ENCODE measurements at regions not wholly inside any gene's neighbourhood (a gene's known extent, or its start where the extent isn't known, plus 50 kb on each side); places are given as distances from the start of the nearest gene placed in this dataset.
"Not testable (repeated sequence)": the region's sequence is repeated elsewhere in the genome, so short reads cannot be mapped to it uniquely, and the experiment has no call there.

DNA sequence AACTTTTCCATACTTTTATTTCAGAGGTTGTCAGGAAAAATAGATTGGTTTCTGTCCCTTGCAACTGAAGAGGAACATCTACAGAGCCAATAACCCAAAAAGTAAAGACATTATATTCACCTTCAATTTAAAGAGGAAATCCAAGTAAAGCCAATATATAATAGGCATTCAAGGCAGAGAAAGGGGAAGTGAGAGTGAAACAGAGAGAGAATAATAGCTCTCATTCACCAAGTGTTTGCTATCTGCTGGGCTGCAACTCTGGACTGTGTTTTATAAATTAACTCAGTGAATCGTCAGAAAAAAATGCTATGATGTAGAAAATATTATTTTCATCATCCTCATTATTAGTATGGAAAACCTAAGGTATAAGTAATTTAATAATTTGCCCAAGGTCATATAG lies 448.5 kb downstream of the TRAM1L1 start:
- no peak overlapping the region for H3K27ac ChIP-seq
- H3K36me3 ChIP-seq = no peaks in the 10 kb centered on the region
- H3K9me3 ChIP-seq = no peaks in the 10 kb centered on the region
- no peak overlapping the region for H3K4me3 ChIP-seq
- TF ChIP-seq POLR2A (IDR thresholded peaks at IDR 0.05) (no peak), EP300 (IDR thresholded peaks at IDR 0.05) (no peak)
- TF ChIP-seq, protein P1, sequence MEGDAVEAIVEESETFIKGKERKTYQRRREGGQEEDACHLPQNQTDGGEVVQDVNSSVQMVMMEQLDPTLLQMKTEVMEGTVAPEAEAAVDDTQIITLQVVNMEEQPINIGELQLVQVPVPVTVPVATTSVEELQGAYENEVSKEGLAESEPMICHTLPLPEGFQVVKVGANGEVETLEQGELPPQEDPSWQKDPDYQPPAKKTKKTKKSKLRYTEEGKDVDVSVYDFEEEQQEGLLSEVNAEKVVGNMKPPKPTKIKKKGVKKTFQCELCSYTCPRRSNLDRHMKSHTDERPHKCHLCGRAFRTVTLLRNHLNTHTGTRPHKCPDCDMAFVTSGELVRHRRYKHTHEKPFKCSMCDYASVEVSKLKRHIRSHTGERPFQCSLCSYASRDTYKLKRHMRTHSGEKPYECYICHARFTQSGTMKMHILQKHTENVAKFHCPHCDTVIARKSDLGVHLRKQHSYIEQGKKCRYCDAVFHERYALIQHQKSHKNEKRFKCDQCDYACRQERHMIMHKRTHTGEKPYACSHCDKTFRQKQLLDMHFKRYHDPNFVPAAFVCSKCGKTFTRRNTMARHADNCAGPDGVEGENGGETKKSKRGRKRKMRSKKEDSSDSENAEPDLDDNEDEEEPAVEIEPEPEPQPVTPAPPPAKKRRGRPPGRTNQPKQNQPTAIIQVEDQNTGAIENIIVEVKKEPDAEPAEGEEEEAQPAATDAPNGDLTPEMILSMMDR (IDR thresholded peaks at IDR 0.05) = no peak
- H3K4me1 ChIP-seq = no peaks in the 10 kb centered on the region
- no peaks in the 10 kb centered on the region for H3K27me3 ChIP-seq
- WGBS, 2 donors = 8 to 27% methylated on average over 1 of the region's 1 CpG
- no peak for DNase-seq (ENCODE audit: low spot score in 2 of 2)

DNA sequence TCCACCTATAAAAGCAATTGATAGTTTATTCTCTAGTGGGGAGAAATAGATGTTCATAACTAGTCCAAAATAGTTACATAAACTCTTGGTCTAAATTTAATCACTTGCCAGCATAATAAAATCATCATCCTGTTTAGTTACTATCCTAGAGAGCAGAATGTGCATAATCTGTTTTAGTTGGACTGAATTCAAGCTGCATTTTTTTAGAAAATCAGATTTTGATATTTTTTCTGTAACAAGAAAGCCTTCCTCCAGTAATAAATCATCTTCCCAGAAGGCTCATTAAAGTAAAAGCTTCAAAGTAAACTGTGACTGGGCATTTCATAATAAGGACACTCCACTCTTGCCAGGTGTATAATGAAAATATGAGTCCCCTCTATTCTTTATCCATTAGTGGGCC lies 453.1 kb downstream of the TRAM1L1 start:
- H3K9me3 ChIP-seq = no peaks in the 10 kb centered on the region
- H3K4me1 ChIP-seq = no peaks in the 10 kb centered on the region
- H3K27ac ChIP-seq = no peak overlapping the region
- no peaks in the 10 kb centered on the region for H3K27me3 ChIP-seq
- no peaks in the 10 kb centered on the region for H3K36me3 ChIP-seq
- TF ChIP-seq EP300 (IDR thresholded peaks at IDR 0.05) (no peak), POLR2A (IDR thresholded peaks at IDR 0.05) (no peak)
- TF ChIP-seq, protein P1 (IDR thresholded peaks at IDR 0.05) = no peak
- no peak overlapping the region for H3K4me3 ChIP-seq
- no peak for DNase-seq (ENCODE audit: low spot score in 2 of 2)

DNA sequence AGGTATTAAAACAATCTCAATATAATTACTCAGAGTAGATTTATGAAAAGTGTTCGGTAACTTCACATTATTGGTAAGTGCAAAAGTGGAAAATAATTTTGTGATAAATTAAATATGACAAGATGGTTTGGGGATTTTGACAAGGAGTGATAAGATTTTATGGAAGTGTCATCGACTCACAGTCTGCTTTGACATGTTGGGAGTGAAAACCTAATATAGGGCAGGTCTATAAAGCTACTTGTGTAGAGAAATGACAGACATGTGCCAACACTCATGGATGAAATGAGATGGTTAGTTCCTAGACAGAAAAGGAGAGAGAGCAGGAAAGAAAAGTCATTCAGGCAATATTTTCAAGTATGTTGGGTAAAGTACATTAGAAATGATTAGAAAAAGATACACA lies 456.8 kb downstream of the TRAM1L1 start:
- WGBS, 2 donors = 92 to 97% methylated on average over 2 of the region's 2 CpGs
- no peaks in the 10 kb centered on the region for H3K4me1 ChIP-seq
- H3K36me3 ChIP-seq = no peaks in the 10 kb centered on the region
- DNase-seq (ENCODE audit: low spot score in 2 of 2) = no peak
- no peak overlapping the region for H3K4me3 ChIP-seq
- H3K27ac ChIP-seq = no peak overlapping the region
- H3K9me3 ChIP-seq = no peaks in the 10 kb centered on the region
- H3K27me3 ChIP-seq = no peaks in the 10 kb centered on the region
- TF ChIP-seq, protein P1 (IDR thresholded peaks at IDR 0.05) = no peak
- TF ChIP-seq POLR2A (IDR thresholded peaks at IDR 0.05) (no peak), EP300 (IDR thresholded peaks at IDR 0.05) (no peak)

DNA sequence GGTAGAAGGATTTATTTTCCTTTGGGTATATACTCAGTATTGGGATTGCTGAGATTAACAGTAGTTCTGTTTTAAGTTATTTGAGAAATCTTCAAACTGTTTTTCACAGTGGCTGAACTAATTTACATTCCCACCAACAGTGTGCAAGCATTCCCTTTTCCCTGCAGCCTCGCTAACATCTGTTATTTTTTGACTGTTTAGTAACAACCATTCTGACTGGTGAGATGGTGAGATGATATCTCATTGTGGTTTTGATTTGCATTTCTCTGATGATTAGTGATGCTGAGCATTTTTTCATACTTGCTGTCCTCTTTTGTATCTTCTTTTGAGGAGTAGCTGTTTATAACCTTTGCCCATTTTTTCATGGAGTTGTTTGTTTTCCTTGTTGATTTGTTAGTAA lies 457.8 kb downstream of the TRAM1L1 start:
- Histone ChIP-seq H3K27ac (no peak overlapping the region), H3K9me3 (no peaks in the 10 kb centered on the region), H3K27me3 (no peaks in the 10 kb centered on the region), H3K36me3 (no peaks in the 10 kb centered on the region), H3K4me1 (no peaks in the 10 kb centered on the region), H3K4me3 (no peak overlapping the region)
- DNase-seq (ENCODE audit: low spot score in 2 of 2) = no peak
- TF ChIP-seq POLR2A (IDR thresholded peaks at IDR 0.05) (no peak), EP300 (IDR thresholded peaks at IDR 0.05) (no peak)
- TF ChIP-seq, protein P1 (IDR thresholded peaks at IDR 0.05) = no peak
- 42 to 50% methylated on average over 1 of the region's 1 CpG for WGBS, 2 donors

DNA sequence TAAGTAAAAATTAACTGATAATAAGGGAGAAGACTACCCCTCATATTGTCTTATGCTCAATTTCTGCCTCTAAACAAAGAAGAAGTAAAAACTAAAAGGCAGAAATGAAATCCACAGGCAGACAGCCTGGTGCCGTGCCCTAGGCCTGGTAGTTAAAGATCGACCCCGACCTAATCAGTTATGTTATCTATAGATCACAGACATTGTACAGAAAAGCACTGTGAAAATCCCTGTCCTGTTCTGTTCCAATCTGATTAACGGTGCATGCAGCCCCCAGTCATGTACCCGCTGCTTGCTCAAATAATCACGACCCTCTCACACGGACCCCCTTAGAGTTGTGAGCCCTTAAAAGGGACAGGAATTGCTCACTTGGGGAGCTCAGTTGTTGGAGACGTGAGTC lies 465.9 kb downstream of the TRAM1L1 start:
- WGBS, 2 donors = 41 to 43% methylated on average over 8 of the region's 8 CpGs

DNA sequence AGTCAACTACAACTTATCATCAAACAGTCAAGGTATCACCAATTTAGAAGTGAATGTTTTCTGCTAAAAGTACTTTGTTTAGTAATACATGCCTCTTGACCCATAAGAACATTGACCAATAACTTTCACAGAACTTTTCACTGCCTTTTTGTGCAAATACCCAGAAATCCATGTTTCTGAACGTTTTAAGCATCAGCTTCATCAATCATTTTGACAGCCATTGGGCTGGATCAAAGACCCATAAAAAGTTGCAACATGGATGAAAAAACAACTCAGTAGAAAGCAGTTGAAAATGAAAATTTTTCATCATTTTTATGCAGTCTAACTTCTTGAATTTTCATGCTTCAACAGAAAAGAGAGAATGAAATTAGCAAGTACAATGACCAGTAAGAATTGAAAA lies 466.7 kb downstream of the TRAM1L1 start:
- 11 to 18% methylated on average over 1 of the region's 1 CpG for WGBS, 2 donors
- H3K4me1 ChIP-seq = no peaks in the 10 kb centered on the region
- DNase-seq (ENCODE audit: low spot score in 2 of 2) = no peak
- no peak overlapping the region for H3K4me3 ChIP-seq
- no peak overlapping the region for H3K27ac ChIP-seq
- TF ChIP-seq, protein P1 (IDR thresholded peaks at IDR 0.05) = no peak
- no peak for TF ChIP-seq POLR2A (IDR thresholded peaks at IDR 0.05)
- no peaks in the 10 kb centered on the region for H3K9me3 ChIP-seq
- H3K36me3 ChIP-seq = no peaks in the 10 kb centered on the region
- no peaks in the 10 kb centered on the region for H3K27me3 ChIP-seq

More for the DNA sequence above, 465.9 kb downstream of the TRAM1L1 start:
- not testable (repeated sequence) for H3K4me3 ChIP-seq; H3K4me1 ChIP-seq; H3K36me3 ChIP-seq; DNase-seq (ENCODE audit: low spot score in 2 of 2); H3K27me3 ChIP-seq; H3K27ac ChIP-seq; H3K9me3 ChIP-seq

Measured in tibial nerve (tissue), 4 donors.